K562 (cell line): ENCODE measurements at regions not wholly inside any gene's neighbourhood (a gene's known extent, or its start where the extent isn't known, plus 50 kb on each side); places are given as distances from the start of the nearest gene placed in this dataset.

Experiments used
- ATAC-seq: fragments of 200-7000 bp; cut with Tn5 transposase; 3 replicates; pipeline ENCODE4 v1.9.1; 2020; ENCODE audit warnings: moderate library complexity
- BruUV-seq: library from RNA; stranded (reverse); fragments of 400-500 nt; replicated peaks from 2 replicates; lab custom pipeline; 2021; lab: Mats Ljungman, UMichigan
- CTCF ChIA-PET: fragments of 300-600 bp; formaldehyde crosslinking; extraction: SDS; loops from one replicate; lab custom pipeline; 2021; ENCODE audit warnings: low intra/inter-chr PET ratio; lab: Yijun Ruan, JAX
- POLR2A ChIA-PET: fragments of 300-600, 350-650 bp; sonication (Branson Sonifier 250); formaldehyde crosslinking; extraction: SDS; loops from one replicate; lab custom pipeline; 2021; ENCODE audit warnings: antibody characterized with exemption, inconsistent platforms; lab: Yijun Ruan, JAX
- DNase-seq, 4 experiments: peaks; one replicate each; pipeline versions ENCODE4 v3.0.0 to v3.0.0-alpha.2; 2011 to 2018; ENCODE audit warnings: low spot score in 3 of 4, mixed read lengths in 3 of 4; ENCODE audit errors: extremely low read depth in 1 of 4
- FAIRE-seq: peaks from 2 replicates; lab custom pipeline; 2011; peaks lifted over from hg19 to GRCh38; lab: Jason Lieb, UNC
- H2AFZ ChIP-seq: 2 replicates; pipeline ENCODE4 v1.6.0; 2011; ENCODE audit warnings: low read depth, low read length, control low read depth, inconsistent platforms
- H3K27ac ChIP-seq: fragments of 200-600 bp; 3 replicates; pipeline ENCODE4 v1.8.0; 2011; ENCODE audit warnings: low read depth, mild to moderate bottlenecking, control low read depth, inconsistent platforms, low read length, moderate library complexity, mixed read lengths; ENCODE audit errors: extremely low read depth
- H3K27me3 ChIP-seq, 2 experiments: fragments of 300-600 bp in 1 of 2; 2 replicates in 1 of 2; 3 replicates in 1 of 2; pipeline versions ENCODE4 v1.6.0 to v1.8.0; 2011; ENCODE audit warnings: inconsistent platforms in 2 of 2, low read length in 2 of 2, mild to moderate bottlenecking in 1 of 2, mixed read lengths in 1 of 2, moderate library complexity in 1 of 2; ENCODE audit not compliant: control insufficient read depth in 2 of 2, insufficient read depth in 2 of 2
- H3K36me3 ChIP-seq: fragments of 300-600 bp; 3 replicates; pipeline ENCODE4 v1.8.0; 2011; ENCODE audit warnings: mild to moderate bottlenecking, low read length, inconsistent platforms; ENCODE audit not compliant: control insufficient read depth, insufficient read depth
- H3K4me1 ChIP-seq, 2 experiments: fragments of 200-600 bp in 1 of 2; replicated peaks in 1 of 2; 2 replicates in 1 of 2; 3 replicates in 1 of 2; pipeline versions ENCODE4 v1.5.1 to v1.8.0; 2011; ENCODE audit warnings: inconsistent platforms in 2 of 2, low read length in 2 of 2, mild to moderate bottlenecking in 1 of 2, mixed read lengths in 1 of 2, moderate library complexity in 1 of 2; ENCODE audit not compliant: control insufficient read depth in 2 of 2, insufficient read depth in 2 of 2
- H3K4me2 ChIP-seq: 2 replicates; pipeline ENCODE4 v1.6.1; 2011; ENCODE audit warnings: low read length, control low read depth, inconsistent platforms, mixed read lengths; ENCODE audit not compliant: insufficient read depth
- H3K4me3 ChIP-seq: fragments of 200-600 bp; sonication (generic), shearing (Covaris generic); 2 replicates; pipeline ENCODE4 v1.5.1; 2016; ENCODE audit warnings: control low read depth, inconsistent platforms
- H3K79me2 ChIP-seq: fragments of 200-600 bp; 3 replicates; pipeline ENCODE4 v1.8.0; 2011; ENCODE audit warnings: low read length, inconsistent platforms; ENCODE audit not compliant: control insufficient read depth, insufficient read depth
- H3K9ac ChIP-seq, 2 experiments: 2 replicates each; pipeline versions ENCODE4 v1.6.0 to v1.6.1; 2011; ENCODE audit warnings: low read depth in 2 of 2, low read length in 2 of 2, control low read depth in 1 of 2, inconsistent platforms in 1 of 2, mild to moderate bottlenecking in 1 of 2, mixed read lengths in 1 of 2; ENCODE audit not compliant: insufficient read depth in 1 of 2
- H3K9me1 ChIP-seq: one replicate; pipeline ENCODE4 v1.6.0; 2011; ENCODE audit warnings: inconsistent platforms, mild to moderate bottlenecking, low read length, moderate library complexity; ENCODE audit not compliant: control insufficient read depth, insufficient read depth
- H3K9me3 ChIP-seq: replicated peaks from 2 replicates; pipeline ENCODE4 v1.5.1; 2011; ENCODE audit warnings: low read depth, low read length, inconsistent platforms; ENCODE audit not compliant: control insufficient read depth, insufficient read depth
- H4K20me1 ChIP-seq: replicated peaks from 2 replicates; pipeline ENCODE4 v1.6.1; 2011; ENCODE audit warnings: low read length, inconsistent platforms, mixed read lengths; ENCODE audit not compliant: control insufficient read depth, insufficient read depth
- ARID2 ChIP-seq: fragments of 450-650 bp; IDR thresholded peaks from 2 replicates; pipeline ENCODE4 v1.6.1; 2017; ENCODE audit warnings: antibody characterized with exemption, mild to moderate bottlenecking
- BMI1 ChIP-seq: fragments of 150-350 bp; IDR thresholded peaks from 2 replicates; pipeline ENCODE4 v1.6.1; 2014; ENCODE audit warnings: low read length
- HDAC2 ChIP-seq: fragments of 450-650 bp; IDR thresholded peaks from 2 replicates; pipeline ENCODE4 v1.6.1; 2016; ENCODE audit warnings: mild to moderate bottlenecking
- HDAC3 ChIP-seq: fragments of 450-650 bp; IDR thresholded peaks from 2 replicates; pipeline ENCODE4 v1.6.1; 2018; ENCODE audit warnings: borderline replicate concordance, mild to moderate bottlenecking, moderate library complexity; ENCODE audit not compliant: partially characterized antibody
- MCM5 ChIP-seq: fragments of 450-650 bp; IDR thresholded peaks from 2 replicates; pipeline ENCODE4 v1.6.1; 2016; ENCODE audit warnings: low read depth
- SP2 ChIP-seq: IDR thresholded peaks from 2 replicates; pipeline ENCODE4 v1.6.1; 2011; ENCODE audit warnings: mild to moderate bottlenecking, low read depth, low read length, moderate library complexity; ENCODE audit not compliant: poor library complexity, severe bottlenecking; ENCODE audit errors: extremely low read depth
- TCF3 ChIP-seq: sonication (generic); formaldehyde crosslinking; IDR thresholded peaks from 2 replicates; pipeline ENCODE4 v1.4.0; 2020; ENCODE audit warnings: mild to moderate bottlenecking, missing genetic modification reagents
- ZFPM2 ChIP-seq: fragments of 250-450 bp; sonication (Bioruptor Pico); IDR thresholded peaks from 2 replicates; pipeline ENCODE4 v1.5.1; 2022; ENCODE audit warnings: mild to moderate bottlenecking
- ZNF316 ChIP-seq: fragments of 450-650 bp; IDR thresholded peaks from 2 replicates; pipeline ENCODE4 v1.6.1; 2016
- WGBS: fragments of 100-300 bp; shearing (Covaris generic); methylation state at CpG from one replicate; pipeline ENCODE4 v1.1.6; 2016; ENCODE audit warnings: low coverage, mixed read lengths; ENCODE audit not compliant: insufficient coverage; ENCODE audit errors: missing lambda C conversion rate; 5-methylcytosine and 5-hydroxymethylcytosine counted together
- in situ Hi-C: fragments of 300-500 bp; cut with MboI; formaldehyde crosslinking; loops from 4 replicates; pipeline ENCODE4 v1.15.0; 2018; ENCODE audit warnings: inconsistent platforms, mixed read lengths
- intact Hi-C: fragments of 100-400 bp; cut with micrococcal nuclease; formaldehyde crosslinking; loops from 2 replicates; pipeline ENCODE4 v1.14.2; 2022

- no peak for TF ChIP-seq HDAC2
- no peak for TF ChIP-seq ARID2
- no peak for TF ChIP-seq ZFPM2 (CRISPR knock-in tag)
- TF ChIP-seq BMI1: no peak
- TF ChIP-seq HDAC3: no peak
- TF ChIP-seq TCF3: no peak
- TF ChIP-seq SP2: no peak
Observed at GRCh38 chr1:30314591-30314990, 408.8 kb downstream of the MATN1 start (continued).

- intact Hi-C loops: no loop called here
- no peak for FAIRE-seq
- TF ChIP-seq MCM5 (no peak), ZNF316 (0 out of 2 replicates have a peak, but pooled peaks have one; percentile 24)
- TF ChIP-seq, all 486 proteins: peak for 1
- no peak overlapping the region for H3K9ac ChIP-seq
- H3K4me1 ChIP-seq: no peaks in the 10 kb centered on the region
- DNase-seq (no peak), ATAC-seq (no peak)
- no peak overlapping the region for H2AFZ ChIP-seq
- no peak overlapping the region for H3K27ac ChIP-seq
- BruUV-seq: no TSS peak
- in situ Hi-C loops: no loop called here
- 0% methylated on average over 5 of the region's 5 CpGs for WGBS
- no peaks in the 10 kb centered on the region for H4K20me1 ChIP-seq
- no peaks in the 10 kb centered on the region for H3K9me3 ChIP-seq
- peaks cover 0 to 8% of the 10 kb centered on the region in 2 experiments; a peak in 3 of 5 replicates for H3K27me3 ChIP-seq
- H3K79me2 ChIP-seq: no peaks in the 10 kb centered on the region
- no peak overlapping the region for H3K4me3 ChIP-seq
- no peaks in the 10 kb centered on the region for H3K36me3 ChIP-seq
- no peaks in the 10 kb centered on the region for H3K9me1 ChIP-seq
- ChIA-PET CTCF (no interaction called here), POLR2A (interaction anchor here (0.6 kb wide), 1 partner anchor 30 kb away, joined by 5 read pairs; no protein-coding TSS in a partner anchor)
- H3K4me2 ChIP-seq: no peak overlapping the region
Observed at GRCh38 chr1:30313584-30313983, 409.8 kb downstream of the MATN1 start.
